Vagina (tissue), 2 donors: ENCODE measurements at regions not wholly inside any gene's neighbourhood (a gene's known extent, or its start where the extent isn't known, plus 50 kb on each side); places are given as distances from the start of the nearest gene placed in this dataset.

Source experiments
- DNase-seq, 2 donors: peaks; one replicate each; pipeline ENCODE4 v3.0.0-alpha.2; 2017; ENCODE audit errors: extremely low spot score in 2 of 2
- H3K27ac ChIP-seq: fragments of 200-600 bp; sonication (generic); one replicate; pipeline ENCODE4 v1.5.1; 2019
- H3K27me3 ChIP-seq: fragments of 200-600 bp; sonication (generic); one replicate; pipeline ENCODE4 v1.5.1; 2019
- H3K36me3 ChIP-seq, 2 donors: fragments of 200-600 bp; sonication (generic); one replicate each; pipeline ENCODE4 v1.5.1; 2017 to 2019
- H3K4me1 ChIP-seq: fragments of 200-600 bp; sonication (generic); one replicate; pipeline ENCODE4 v1.5.1; 2019
- H3K4me3 ChIP-seq, 2 donors: fragments of 200-600 bp; sonication (generic); 1 replicate in 1 of 2; 2 replicates in 1 of 2; pipeline ENCODE4 v1.5.1; 2016 to 2019
- H3K9me3 ChIP-seq: fragments of 200-600 bp; sonication (generic); one replicate; pipeline ENCODE4 v1.5.1; 2019
- CTCF ChIP-seq, 3 experiments: fragments of 450-650 bp in 2 of 3; fragments of 200-600 bp in 1 of 3; sonication (generic) in 1 of 3; IDR thresholded peaks; one replicate each; pipeline ENCODE4 v1.5.1; 2017 to 2019; ENCODE audit warnings: antibody characterized with exemption in 3 of 3, mild to moderate bottlenecking in 2 of 3, moderate library complexity in 2 of 3
- POLR2A ChIP-seq, 2 donors: fragments of 450-650 bp; IDR thresholded peaks; one replicate each; pipeline ENCODE4 v1.6.1; 2017; ENCODE audit warnings: antibody characterized with exemption in 2 of 2, mild to moderate bottlenecking in 2 of 2, moderate library complexity in 2 of 2
- POLR2AphosphoS5 ChIP-seq, 2 donors: sonication (generic); formaldehyde crosslinking; IDR thresholded peaks; one replicate each; pipeline ENCODE4 v1.9.0; 2017; ENCODE audit warnings: antibody characterized with exemption in 2 of 2, mild to moderate bottlenecking in 2 of 2, low read depth in 1 of 2; ENCODE audit not compliant: insufficient read depth in 1 of 2
- intact Hi-C: fragments of 100-400 bp; cut with DNase I; formaldehyde crosslinking; loops from one replicate; pipeline ENCODE4 v1.15.1; 2023

GRCh38 chr2:195307751-195308150 lies 349.3 kb upstream of the SLC39A10 start:
- Histone ChIP-seq H3K4me3 (no peak overlapping the region), H3K36me3 (no peaks in the 10 kb centered on the region), H3K9me3 (no peaks in the 10 kb centered on the region), H3K27me3 (no peaks in the 10 kb centered on the region), H3K27ac (no peak overlapping the region), H3K4me1 (no peaks in the 10 kb centered on the region)
- TF ChIP-seq CTCF (IDR thresholded peaks at IDR 0.05) (no peak), POLR2A (IDR thresholded peaks at IDR 0.05) (no peak)
- intact Hi-C loops = no loop called here
- no peak for DNase-seq

- H3K27me3 ChIP-seq = no peaks in the 10 kb centered on the region
- no peak overlapping the region for H3K27ac ChIP-seq
- no peaks in the 10 kb centered on the region for H3K4me1 ChIP-seq
- TF ChIP-seq POLR2AphosphoS5 (IDR thresholded peaks at IDR 0.05; ENCODE audit: insufficient read depth in 1 of 2, low read depth in 1 of 2) (no peak), CTCF (IDR thresholded peaks at IDR 0.05) (no peak), POLR2A (IDR thresholded peaks at IDR 0.05) (no peak)
- H3K4me3 ChIP-seq = no peak overlapping the region
- no peaks in the 10 kb centered on the region for H3K9me3 ChIP-seq
- intact Hi-C loops = no loop called here
- no peaks in the 10 kb centered on the region for H3K36me3 ChIP-seq
- DNase-seq = no peak
Observed at GRCh38 chr2:195304310-195304709, 352.7 kb upstream of the SLC39A10 start.

GRCh38 chr2:195300631-195301030 lies 356.4 kb upstream of the SLC39A10 start:
- Histone ChIP-seq H3K36me3 (no peaks in the 10 kb centered on the region), H3K9me3 (no peaks in the 10 kb centered on the region), H3K27ac (no peak overlapping the region), H3K27me3 (no peaks in the 10 kb centered on the region), H3K4me1 (no peaks in the 10 kb centered on the region), H3K4me3 (no peak overlapping the region)
- no peak for DNase-seq
- intact Hi-C loops = no loop called here
- no peak for TF ChIP-seq POLR2AphosphoS5 (IDR thresholded peaks at IDR 0.05; ENCODE audit: insufficient read depth in 1 of 2, low read depth in 1 of 2)
- no peak for TF ChIP-seq CTCF (IDR thresholded peaks at IDR 0.05)
- TF ChIP-seq POLR2A (IDR thresholded peaks at IDR 0.05) = no peak

- TF ChIP-seq POLR2AphosphoS5 (IDR thresholded peaks at IDR 0.05; ENCODE audit: insufficient read depth in 1 of 2, low read depth in 1 of 2) (no peak), POLR2A (IDR thresholded peaks at IDR 0.05) (no peak), CTCF (IDR thresholded peaks at IDR 0.05) (no peak)
- no peak for DNase-seq
- no peak overlapping the region for H3K27ac ChIP-seq
- intact Hi-C loops = no loop called here
- H3K4me1 ChIP-seq = no peaks in the 10 kb centered on the region
- H3K9me3 ChIP-seq = no peaks in the 10 kb centered on the region
- H3K36me3 ChIP-seq = no peaks in the 10 kb centered on the region
- no peak overlapping the region for H3K4me3 ChIP-seq
- no peaks in the 10 kb centered on the region for H3K27me3 ChIP-seq
Observed at GRCh38 chr2:195299600-195299999, 357.4 kb upstream of the SLC39A10 start.

GRCh38 chr2:195296490-195296889 lies 360.5 kb upstream of the SLC39A10 start:
- intact Hi-C loops = no loop called here
- H3K9me3 ChIP-seq = no peaks in the 10 kb centered on the region

GRCh38 chr2:195289081-195289480 lies 367.9 kb upstream of the SLC39A10 start:
- intact Hi-C loops = no loop called here
- DNase-seq = no peak

More at GRCh38 chr2:195296490-195296889, 360.5 kb upstream of the SLC39A10 start:
- Histone ChIP-seq H3K27ac (no peak overlapping the region), H3K27me3 (no peaks in the 10 kb centered on the region), H3K36me3 (no peaks in the 10 kb centered on the region), H3K4me1 (no peaks in the 10 kb centered on the region), H3K4me3 (no peak overlapping the region)
- TF ChIP-seq POLR2A (IDR thresholded peaks at IDR 0.05) (no peak), POLR2AphosphoS5 (IDR thresholded peaks at IDR 0.05; ENCODE audit: insufficient read depth in 1 of 2, low read depth in 1 of 2) (no peak)
- no peak for DNase-seq

More at GRCh38 chr2:195289081-195289480, 367.9 kb upstream of the SLC39A10 start:
- TF ChIP-seq POLR2AphosphoS5 (IDR thresholded peaks at IDR 0.05; ENCODE audit: insufficient read depth in 1 of 2, low read depth in 1 of 2) (no peak), POLR2A (IDR thresholded peaks at IDR 0.05) (no peak), CTCF (IDR thresholded peaks at IDR 0.05) (no peak)
- Histone ChIP-seq H3K9me3 (no peaks in the 10 kb centered on the region), H3K27me3 (no peaks in the 10 kb centered on the region), H3K27ac (no peak overlapping the region), H3K4me1 (no peaks in the 10 kb centered on the region), H3K36me3 (no peaks in the 10 kb centered on the region), H3K4me3 (no peak overlapping the region)
